Stimulated activated CD4-positive, alpha-beta T cell treated with anti-CD3 and anti-CD28 coated beads, Interleukin-12 subunit alpha, Interleukin-12 subunit beta, amount 100 ng/mL, for 24 hours (primary cell): ENCODE measurements at regions not wholly inside any gene's neighbourhood (a gene's known extent, or its start where the extent isn't known, plus 50 kb on each side); places are given as distances from the start of the nearest gene placed in this dataset.
"Not testable (repeated sequence)": the region's sequence is repeated elsewhere in the genome, so short reads cannot be mapped to it uniquely, and the experiment has no call there.

ENCODE experiments used
- DNase-seq, 2 experiments: peaks; one replicate each; pipeline ENCODE4 v3.0.0-alpha.2; 2020; ENCODE audit warnings: low read depth in 2 of 2

DNA sequence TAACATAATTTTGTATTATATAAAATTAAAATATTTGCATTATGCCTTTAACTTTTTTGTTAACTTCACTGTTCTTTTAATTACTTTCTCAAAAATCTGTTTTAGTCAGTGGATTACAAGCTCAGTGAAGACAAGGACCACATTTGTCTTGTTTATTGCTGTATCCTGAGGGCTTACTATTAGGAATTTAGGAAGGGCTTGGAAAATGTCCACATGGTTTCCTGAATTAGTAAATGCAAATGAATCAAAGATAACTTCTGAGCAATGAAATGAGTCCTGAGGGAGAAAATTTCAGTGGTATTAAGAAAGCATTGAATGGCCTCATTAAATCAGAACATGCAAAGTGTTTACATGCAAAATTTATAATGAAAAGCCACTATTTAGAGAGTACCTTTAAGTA is 1293.2 kb upstream of the GOT2 start:
- no peak for DNase-seq

DNA sequence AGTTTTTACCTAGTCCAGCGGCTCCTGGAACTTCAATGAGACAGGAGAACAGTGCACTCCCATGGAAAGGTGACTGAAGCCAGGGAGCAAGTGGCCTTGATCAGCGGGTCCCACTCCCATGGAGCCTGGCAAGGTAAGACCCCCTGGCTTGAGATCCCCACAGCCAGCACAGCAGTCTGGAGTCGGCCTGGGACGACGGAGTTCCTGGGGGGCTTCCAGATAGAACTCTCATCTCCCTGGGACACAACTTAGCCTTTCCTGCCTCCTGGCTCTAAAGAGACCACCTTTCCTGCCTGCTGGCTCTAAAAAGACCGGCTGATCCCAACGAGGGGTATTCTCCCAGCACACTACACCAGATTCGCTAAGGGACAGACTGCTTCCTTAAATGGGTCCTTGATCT is 1279.0 kb upstream of the GOT2 start:
- DNase-seq, result no peak

GRCh38 chr16:60001523-60001922 is 1267.4 kb upstream of the GOT2 start:
- DNase-seq, result no peak

GRCh38 chr16:59997706-59998105 is 1263.6 kb upstream of the GOT2 start:
- no peak for DNase-seq

GRCh38 chr16:59993101-59993500 is 1259.0 kb upstream of the GOT2 start:
- DNase-seq, result no peak

- DNase-seq, result no peak
Observed at GRCh38 chr16:59991171-59991570, 1257.1 kb upstream of the GOT2 start.

GRCh38 chr16:59988591-59988990 is 1254.5 kb upstream of the GOT2 start:
- no peak for DNase-seq

DNA sequence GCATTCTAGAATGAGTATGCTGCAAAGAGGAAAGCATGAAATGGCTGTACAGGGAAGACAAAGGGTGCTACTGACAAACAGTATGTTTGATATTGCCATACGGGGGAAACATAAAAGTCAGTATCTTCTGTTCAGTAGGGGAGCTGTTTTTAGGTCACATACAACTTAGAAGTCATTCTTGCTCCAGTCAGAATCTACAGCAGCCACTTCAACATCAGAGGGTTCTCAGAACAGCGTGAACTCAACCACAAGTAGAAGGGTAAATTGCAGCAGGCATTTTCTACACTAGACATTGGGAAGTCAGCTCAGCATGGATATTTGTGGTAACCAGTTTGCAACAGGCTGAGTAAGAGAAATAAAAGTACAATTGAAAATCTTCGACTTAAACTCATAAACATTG is 1241.8 kb upstream of the GOT2 start:
- no peak for DNase-seq

GRCh38 chr16:59973966-59974365 is 1239.8 kb upstream of the GOT2 start:
- DNase-seq, result no peak

- DNase-seq, result no peak
Observed at GRCh38 chr16:59971264-59971663, 1237.1 kb upstream of the GOT2 start.

- no peak for DNase-seq
Observed at GRCh38 chr16:59964232-59964924, 1230.3 kb upstream of the GOT2 start.

GRCh38 chr16:59959311-59959710 is 1225.2 kb upstream of the GOT2 start:
- DNase-seq, result no peak

GRCh38 chr16:59950431-59950830 is 1216.3 kb upstream of the GOT2 start:
- no peak for DNase-seq

- not testable (repeated sequence) for DNase-seq
Observed at GRCh38 chr16:59944041-59944440, 1209.9 kb upstream of the GOT2 start.

- no peak for DNase-seq
Observed at GRCh38 chr16:59941594-59941993, 1207.5 kb upstream of the GOT2 start.

DNA sequence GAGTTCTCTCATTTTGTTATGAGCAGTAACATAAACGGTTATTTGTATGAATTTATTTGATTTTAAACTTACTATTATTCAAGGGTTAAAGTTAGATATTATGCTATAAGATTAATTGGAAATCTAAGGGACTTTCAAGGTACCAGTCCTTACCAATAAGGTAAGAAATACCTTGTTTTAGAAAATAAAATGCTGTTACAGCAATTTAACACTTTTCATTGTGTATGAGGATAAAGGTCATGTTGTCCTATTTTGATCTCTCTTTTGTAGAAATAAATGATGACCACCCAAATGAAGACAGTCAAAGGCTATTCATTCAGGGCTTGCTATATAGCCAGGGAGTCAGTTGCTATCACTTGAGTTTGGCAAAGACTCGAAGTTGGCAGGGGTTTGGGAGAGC is 1185.9 kb upstream of the GOT2 start:
- no peak for DNase-seq

- no peak for DNase-seq
Observed at GRCh38 chr16:59913666-59914065, 1179.5 kb upstream of the GOT2 start.

DNA sequence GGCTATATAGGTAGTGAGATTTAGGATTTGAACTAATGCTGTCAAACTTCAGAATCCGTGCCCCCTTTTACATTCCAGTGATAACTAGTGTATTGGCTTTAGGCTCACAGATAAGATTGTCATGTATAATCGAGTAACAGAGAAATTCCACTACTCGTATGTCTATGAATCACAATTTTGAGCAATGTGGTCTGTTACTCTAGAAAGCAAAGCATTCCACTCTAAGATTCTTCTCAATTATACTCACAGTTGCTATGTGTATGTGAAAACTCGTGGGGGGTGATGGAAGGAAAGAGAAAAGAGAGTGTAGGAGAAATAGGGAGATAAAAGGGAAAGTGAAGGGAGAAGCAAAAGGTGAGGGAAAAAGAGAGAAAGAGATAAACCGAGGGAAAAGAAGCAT is 1175.1 kb upstream of the GOT2 start:
- no peak for DNase-seq

- DNase-seq, result no peak
Observed at GRCh38 chr16:59907611-59908010, 1173.5 kb upstream of the GOT2 start.

- no peak for DNase-seq
Observed at GRCh38 chr16:59905606-59906005, 1171.5 kb upstream of the GOT2 start.

DNA sequence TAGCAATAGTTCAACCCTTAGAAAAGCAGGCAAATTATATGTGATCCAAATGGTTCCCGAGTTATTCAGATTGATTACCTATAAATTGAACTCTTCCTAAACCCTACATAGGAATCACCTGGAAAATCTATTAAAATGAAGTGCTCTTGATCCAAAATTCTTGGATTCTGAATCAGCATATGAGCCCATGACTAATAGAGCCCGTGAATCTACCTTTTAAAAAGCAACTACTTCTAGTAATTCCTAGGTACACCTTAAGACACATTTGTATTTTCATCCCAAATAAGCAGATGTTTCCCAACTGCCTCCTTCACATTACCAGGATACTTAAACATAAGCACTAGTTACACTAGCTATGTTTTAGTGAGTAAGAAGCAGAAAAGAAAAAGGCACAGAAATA is 1171.0 kb upstream of the GOT2 start:
- DNase-seq, result no peak

DNA sequence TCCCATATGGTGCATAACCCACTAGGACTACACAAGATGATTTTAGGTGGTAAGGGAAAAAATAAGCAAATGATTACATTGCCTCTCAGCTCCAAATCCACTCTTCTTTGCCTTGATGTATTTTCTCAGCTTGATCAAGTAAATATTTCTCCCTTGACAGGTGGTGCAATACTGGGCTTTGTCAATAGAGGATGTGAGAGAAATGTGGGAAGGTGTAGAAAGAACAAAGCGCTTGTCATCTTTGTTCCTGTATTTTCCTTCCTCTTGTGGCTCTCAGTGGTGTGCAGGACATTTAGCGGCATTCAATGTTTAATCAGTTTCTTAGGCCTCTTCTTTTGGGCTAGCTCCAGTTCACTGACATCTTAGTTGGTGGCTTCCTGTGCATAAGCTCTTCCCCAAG is 1165.8 kb upstream of the GOT2 start:
- DNase-seq, result no peak

DNA sequence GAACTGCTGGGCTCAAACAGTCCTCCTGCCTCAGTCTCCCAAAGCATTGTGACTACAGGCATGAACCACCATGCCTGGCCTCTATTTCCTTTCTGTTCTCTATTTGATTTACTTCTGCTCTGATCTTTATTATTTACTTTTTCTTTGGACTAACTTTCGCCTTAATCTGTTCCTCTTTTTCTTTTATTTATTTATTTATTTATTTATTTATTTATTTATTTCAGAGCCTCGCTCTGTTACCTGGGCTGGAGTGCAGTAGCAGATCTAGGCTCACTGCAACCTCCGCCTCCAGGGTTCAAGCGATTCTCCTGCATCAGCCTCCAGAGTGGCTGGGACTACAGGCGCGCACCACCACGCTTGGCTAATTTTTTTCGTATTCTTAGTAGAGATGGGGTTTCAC is 1158.3 kb upstream of the GOT2 start:
- no peak for DNase-seq

GRCh38 chr16:59887856-59888255 is 1153.7 kb upstream of the GOT2 start:
- no peak for DNase-seq
